ENCODE measurements at regions not wholly inside any gene's neighbourhood (a gene's known extent, or its start where the extent isn't known, plus 50 kb on each side); places are given as distances from the start of the nearest gene placed in this dataset.

DNA sequence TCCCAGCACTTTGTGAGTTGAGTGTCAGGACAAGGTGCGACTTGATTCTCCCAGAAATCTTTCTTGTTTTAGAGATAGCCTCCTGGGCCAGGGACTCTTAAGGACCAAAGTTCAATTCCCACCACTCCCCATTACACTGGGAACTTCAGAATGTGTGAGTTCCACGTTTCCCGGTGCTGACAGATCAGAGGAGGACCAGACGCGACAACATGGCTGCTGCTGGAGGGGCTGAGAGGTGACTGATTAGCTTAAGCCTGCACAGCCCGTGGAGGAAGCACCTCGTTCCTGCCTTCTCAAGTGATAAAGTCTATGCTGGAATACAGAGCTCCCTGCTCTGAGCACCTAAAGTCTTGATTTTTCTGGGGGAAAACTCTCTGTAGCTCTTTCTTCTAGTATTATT is 175.2 kb upstream of the FERMT1 start:
- no peak overlapping the region for H3K27ac Mint-ChIP-seq
- H3K4me3 ChIP-seq (ENCODE audit: low read length) = no peak overlapping the region
- no peak for DNase-seq
- no peaks in the 10 kb centered on the region for H3K4me1 ChIP-seq (ENCODE audit: insufficient read depth, low read length)
- ATAC-seq (ENCODE audit: poor library complexity) = no peak
- H3K27me3 ChIP-seq (ENCODE audit: control insufficient read depth in 1 of 2, insufficient read depth in 2 of 2, low read length in 2 of 2) = no peaks in the 10 kb centered on the region
- TF ChIP-seq, protein P1, sequence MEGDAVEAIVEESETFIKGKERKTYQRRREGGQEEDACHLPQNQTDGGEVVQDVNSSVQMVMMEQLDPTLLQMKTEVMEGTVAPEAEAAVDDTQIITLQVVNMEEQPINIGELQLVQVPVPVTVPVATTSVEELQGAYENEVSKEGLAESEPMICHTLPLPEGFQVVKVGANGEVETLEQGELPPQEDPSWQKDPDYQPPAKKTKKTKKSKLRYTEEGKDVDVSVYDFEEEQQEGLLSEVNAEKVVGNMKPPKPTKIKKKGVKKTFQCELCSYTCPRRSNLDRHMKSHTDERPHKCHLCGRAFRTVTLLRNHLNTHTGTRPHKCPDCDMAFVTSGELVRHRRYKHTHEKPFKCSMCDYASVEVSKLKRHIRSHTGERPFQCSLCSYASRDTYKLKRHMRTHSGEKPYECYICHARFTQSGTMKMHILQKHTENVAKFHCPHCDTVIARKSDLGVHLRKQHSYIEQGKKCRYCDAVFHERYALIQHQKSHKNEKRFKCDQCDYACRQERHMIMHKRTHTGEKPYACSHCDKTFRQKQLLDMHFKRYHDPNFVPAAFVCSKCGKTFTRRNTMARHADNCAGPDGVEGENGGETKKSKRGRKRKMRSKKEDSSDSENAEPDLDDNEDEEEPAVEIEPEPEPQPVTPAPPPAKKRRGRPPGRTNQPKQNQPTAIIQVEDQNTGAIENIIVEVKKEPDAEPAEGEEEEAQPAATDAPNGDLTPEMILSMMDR (IDR thresholded peaks at IDR 0.05) = no peak
- no peaks in the 10 kb centered on the region for H3K27me3 Mint-ChIP-seq
- intact Hi-C loops (cut with DNase I, micrococcal nuclease) = no loop called here
- H3K4me1 Mint-ChIP-seq (ENCODE audit: low read depth) = no peaks in the 10 kb centered on the region
- no peaks in the 10 kb centered on the region for H3K36me3 ChIP-seq (ENCODE audit: insufficient read depth, low read length)
- ChIA-PET CTCF (no interaction called here), POLR2A (no interaction called here)
- H3K27ac ChIP-seq (ENCODE audit: low read depth in 1 of 2, low read length in 2 of 2) = no peak overlapping the region
- no peaks in the 10 kb centered on the region for H3K9me3 Mint-ChIP-seq
- no peaks in the 10 kb centered on the region for H3K9me3 ChIP-seq (ENCODE audit: control insufficient read depth in 1 of 2, insufficient read depth in 1 of 2, low read length in 2 of 2)
- no peak overlapping the region for H3K4me3 Mint-ChIP-seq
- H3K36me3 Mint-ChIP-seq (ENCODE audit: low read depth) = no peaks in the 10 kb centered on the region

DNA sequence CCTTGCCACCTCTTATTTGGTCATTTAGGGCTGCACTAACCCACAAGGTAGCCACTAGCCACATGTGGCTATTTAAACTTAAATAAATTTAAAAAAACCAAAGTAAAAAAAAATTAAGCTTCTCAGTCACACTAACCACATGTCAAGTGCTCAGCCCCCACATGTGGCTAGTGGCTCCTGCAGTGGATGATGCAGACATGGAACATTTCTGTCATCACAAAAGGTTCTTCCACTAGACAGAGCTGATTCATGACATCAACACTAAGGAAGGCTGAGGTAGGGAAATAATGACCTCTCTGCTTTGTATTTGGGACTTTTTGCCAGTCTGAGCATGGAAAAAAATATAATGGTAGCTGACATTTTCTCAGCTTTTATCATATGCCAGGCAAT is 173.0 kb upstream of the FERMT1 start:
- Mint-ChIP-seq H3K27me3 (no peaks in the 10 kb centered on the region), H3K27ac (no peak overlapping the region), H3K9me3 (peaks cover 4% of the 10 kb centered on the region), H3K36me3 (ENCODE audit: low read depth) (no peaks in the 10 kb centered on the region), H3K4me1 (ENCODE audit: low read depth) (no peaks in the 10 kb centered on the region), H3K4me3 (no peak overlapping the region)
- ChIA-PET POLR2A (no interaction called here), CTCF (no interaction called here)
- TF ChIP-seq, protein P1 (IDR thresholded peaks at IDR 0.05) = no peak
- Histone ChIP-seq H3K36me3 (ENCODE audit: insufficient read depth, low read length) (no peaks in the 10 kb centered on the region), H3K9me3 (ENCODE audit: control insufficient read depth in 1 of 2, insufficient read depth in 1 of 2, low read length in 2 of 2) (no peaks in the 10 kb centered on the region), H3K27ac (ENCODE audit: low read depth in 1 of 2, low read length in 2 of 2) (no peak overlapping the region), H3K4me1 (ENCODE audit: insufficient read depth, low read length) (no peaks in the 10 kb centered on the region), H3K27me3 (ENCODE audit: control insufficient read depth in 1 of 2, insufficient read depth in 2 of 2, low read length in 2 of 2) (no peaks in the 10 kb centered on the region), H3K4me3 (ENCODE audit: low read length) (no peak overlapping the region)
- ATAC-seq (ENCODE audit: poor library complexity) (no peak), DNase-seq (no peak)
- intact Hi-C loops (cut with DNase I, micrococcal nuclease) = no loop called here

DNA sequence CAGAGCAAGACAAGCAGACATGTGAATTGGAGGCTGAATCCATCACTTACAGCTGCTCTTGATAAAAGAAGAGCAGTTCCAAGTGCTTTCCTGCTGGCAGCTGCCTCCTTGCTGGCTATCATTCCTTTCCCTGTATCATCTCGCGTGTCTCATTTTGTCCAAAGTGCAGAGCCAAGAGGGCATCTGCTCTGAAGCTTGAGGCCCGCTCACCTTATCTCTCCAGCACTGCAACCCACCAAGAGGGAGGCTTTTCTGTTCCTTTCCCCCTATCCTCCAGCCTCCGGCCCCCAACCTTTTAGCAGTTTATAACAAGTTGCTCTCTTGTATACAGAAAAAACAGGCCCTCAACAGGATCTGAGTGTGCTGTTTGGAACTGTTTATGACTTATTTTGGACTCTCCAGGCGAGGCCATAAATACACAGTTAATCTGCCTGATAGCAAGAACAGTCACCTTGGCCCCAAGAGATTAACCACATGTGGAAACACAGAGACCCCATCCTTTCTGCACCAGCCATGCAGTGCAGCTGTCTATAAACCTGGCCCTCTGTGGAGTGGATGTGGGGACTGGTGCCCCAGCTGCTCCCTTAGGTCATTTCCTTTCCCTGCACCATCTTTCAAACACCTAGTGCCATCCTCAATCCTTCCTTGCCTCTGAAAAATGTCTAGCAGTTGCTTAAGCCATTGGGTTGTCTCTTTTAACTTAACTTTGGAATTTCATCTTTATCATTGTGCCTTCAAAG is 172.5 kb upstream of the FERMT1 start:
- H3K4me3 Mint-ChIP-seq = no peak overlapping the region
- no peak overlapping the region for H3K27ac Mint-ChIP-seq
- H3K27me3 Mint-ChIP-seq = no peaks in the 10 kb centered on the region
- Histone ChIP-seq H3K9me3 (ENCODE audit: control insufficient read depth in 1 of 2, insufficient read depth in 1 of 2, low read length in 2 of 2) (no peaks in the 10 kb centered on the region), H3K4me3 (ENCODE audit: low read length) (no peak overlapping the region), H3K36me3 (ENCODE audit: insufficient read depth, low read length) (no peaks in the 10 kb centered on the region), H3K27me3 (ENCODE audit: control insufficient read depth in 1 of 2, insufficient read depth in 2 of 2, low read length in 2 of 2) (no peaks in the 10 kb centered on the region), H3K27ac (ENCODE audit: low read depth in 1 of 2, low read length in 2 of 2) (no peak overlapping the region), H3K4me1 (ENCODE audit: insufficient read depth, low read length) (no peaks in the 10 kb centered on the region)
- TF ChIP-seq, protein P1 (IDR thresholded peaks at IDR 0.05) = no peak
- ATAC-seq (ENCODE audit: poor library complexity) (no peak), DNase-seq (no peak)
- intact Hi-C loops (cut with DNase I, micrococcal nuclease) = no loop called here
- CTCF ChIA-PET = no interaction called here
- POLR2A ChIA-PET = no interaction called here
- peaks cover 7% of the 10 kb centered on the region for H3K9me3 Mint-ChIP-seq
- no peaks in the 10 kb centered on the region for H3K4me1 Mint-ChIP-seq (ENCODE audit: low read depth)
- H3K36me3 Mint-ChIP-seq (ENCODE audit: low read depth) = no peaks in the 10 kb centered on the region
